ENCODE measurements at regions not wholly inside any gene's neighbourhood (a gene's known extent, or its start where the extent isn't known, plus 50 kb on each side); places are given as distances from the start of the nearest gene placed in this dataset.

DNA sequence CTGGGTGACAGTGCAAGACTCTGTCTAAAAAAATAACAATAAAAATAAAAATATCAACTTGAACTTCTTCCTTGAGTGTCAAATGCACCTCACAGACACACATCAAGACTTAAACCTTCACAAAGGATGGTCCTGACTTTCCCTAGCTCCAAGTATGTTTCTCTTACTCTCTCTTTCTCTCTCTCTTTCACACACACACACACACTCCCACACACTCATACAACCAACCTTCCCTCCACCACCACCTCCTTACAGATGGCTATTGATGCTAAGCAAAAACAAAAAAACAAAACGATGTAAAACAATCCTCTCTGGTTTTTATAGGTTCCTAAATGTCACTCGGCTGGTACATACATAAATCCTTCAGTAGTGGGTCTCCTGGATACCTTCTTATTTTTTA, 67.4 kb upstream of the ACVR2A start:
- ChIA-PET POLR2A (no interaction called here), CTCF (no interaction called here)
- TF ChIP-seq, protein P1, sequence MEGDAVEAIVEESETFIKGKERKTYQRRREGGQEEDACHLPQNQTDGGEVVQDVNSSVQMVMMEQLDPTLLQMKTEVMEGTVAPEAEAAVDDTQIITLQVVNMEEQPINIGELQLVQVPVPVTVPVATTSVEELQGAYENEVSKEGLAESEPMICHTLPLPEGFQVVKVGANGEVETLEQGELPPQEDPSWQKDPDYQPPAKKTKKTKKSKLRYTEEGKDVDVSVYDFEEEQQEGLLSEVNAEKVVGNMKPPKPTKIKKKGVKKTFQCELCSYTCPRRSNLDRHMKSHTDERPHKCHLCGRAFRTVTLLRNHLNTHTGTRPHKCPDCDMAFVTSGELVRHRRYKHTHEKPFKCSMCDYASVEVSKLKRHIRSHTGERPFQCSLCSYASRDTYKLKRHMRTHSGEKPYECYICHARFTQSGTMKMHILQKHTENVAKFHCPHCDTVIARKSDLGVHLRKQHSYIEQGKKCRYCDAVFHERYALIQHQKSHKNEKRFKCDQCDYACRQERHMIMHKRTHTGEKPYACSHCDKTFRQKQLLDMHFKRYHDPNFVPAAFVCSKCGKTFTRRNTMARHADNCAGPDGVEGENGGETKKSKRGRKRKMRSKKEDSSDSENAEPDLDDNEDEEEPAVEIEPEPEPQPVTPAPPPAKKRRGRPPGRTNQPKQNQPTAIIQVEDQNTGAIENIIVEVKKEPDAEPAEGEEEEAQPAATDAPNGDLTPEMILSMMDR (IDR thresholded peaks at IDR 0.05; ENCODE audit: control extremely low read depth, extremely low read depth, low read depth, missing control alignments): no peak
- no peak for DNase-seq (ENCODE audit: extremely low spot score)

- ChIA-PET CTCF (interaction anchor here (0.9 to 1.5 kb wide), 2 partner anchors 24 to 38 kb away, joined by 3 to 4 read pairs; no protein-coding TSS in a partner anchor), POLR2A (no interaction called here)
- DNase-seq (ENCODE audit: extremely low spot score): no peak
- TF ChIP-seq, protein P1 (IDR thresholded peaks at IDR 0.05; ENCODE audit: control extremely low read depth, extremely low read depth, low read depth, missing control alignments): no peak
These were observed 70.0 kb upstream of the ACVR2A start for GRCh38 chr2:147774805-147775204.

- no peak for DNase-seq (ENCODE audit: extremely low spot score)
- TF ChIP-seq, protein P1 (IDR thresholded peaks at IDR 0.05; ENCODE audit: control extremely low read depth, extremely low read depth, low read depth, missing control alignments): no peak
- ChIA-PET CTCF (interaction anchor here (0.9 kb wide), 1 partner anchor 19 kb away, joined by 3 read pairs; no protein-coding TSS in a partner anchor), POLR2A (no interaction called here)
These were observed 71.3 kb upstream of the ACVR2A start for GRCh38 chr2:147773479-147773878.

- POLR2A ChIA-PET: no interaction called here
- CTCF ChIA-PET: no interaction called here
- TF ChIP-seq, protein P1 (IDR thresholded peaks at IDR 0.05; ENCODE audit: control extremely low read depth, extremely low read depth, low read depth, missing control alignments): no peak
- no peak for DNase-seq (ENCODE audit: extremely low spot score)
These were observed 72.0 kb upstream of the ACVR2A start for GRCh38 chr2:147772781-147773180.

GRCh38 chr2:147763861-147764260, 81.0 kb upstream of the ACVR2A start:
- DNase-seq (ENCODE audit: extremely low spot score): no peak
- ChIA-PET CTCF (interaction anchor here (0.8 kb wide), 1 partner anchor 14 kb away, joined by 3 read pairs; no protein-coding TSS in a partner anchor), POLR2A (no interaction called here)
- TF ChIP-seq, protein P1 (IDR thresholded peaks at IDR 0.05; ENCODE audit: control extremely low read depth, extremely low read depth, low read depth, missing control alignments): no peak

DNA sequence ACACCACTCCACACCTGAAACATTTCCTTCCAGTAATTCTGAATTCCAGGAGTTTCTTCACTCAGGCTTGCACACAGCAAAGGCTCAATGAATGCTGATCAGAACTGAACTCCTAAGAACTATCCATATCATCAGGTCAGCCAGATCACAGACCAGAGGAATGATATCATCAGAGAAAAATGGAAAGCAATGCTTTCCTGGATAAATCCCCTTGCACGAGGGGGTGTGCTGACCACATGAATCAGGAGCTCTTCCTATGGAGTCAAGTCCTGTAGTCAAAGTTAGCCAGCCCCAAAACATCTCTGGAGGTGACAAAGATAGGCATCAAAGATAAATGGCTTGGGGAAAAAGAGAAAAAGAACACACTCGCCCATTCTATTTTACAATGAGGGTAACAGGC, 83.8 kb upstream of the ACVR2A start:
- CTCF ChIA-PET: interaction anchor here (1.3 kb wide), 1 partner anchor 456 kb away, joined by 3 read pairs; no protein-coding TSS in a partner anchor
- TF ChIP-seq, protein P1 (IDR thresholded peaks at IDR 0.05; ENCODE audit: control extremely low read depth, extremely low read depth, low read depth, missing control alignments): no peak
- no peak for DNase-seq (ENCODE audit: extremely low spot score)
- POLR2A ChIA-PET: no interaction called here

GRCh38 chr2:147759536-147759935, 85.3 kb upstream of the ACVR2A start:
- ChIA-PET CTCF (no interaction called here), POLR2A (no interaction called here)
- TF ChIP-seq, protein P1 (IDR thresholded peaks at IDR 0.05; ENCODE audit: control extremely low read depth, extremely low read depth, low read depth, missing control alignments): no peak
- DNase-seq (ENCODE audit: extremely low spot score): no peak
